T-cell (primary cell): ENCODE measurements at regions not wholly inside any gene's neighbourhood (a gene's known extent, or its start where the extent isn't known, plus 50 kb on each side); places are given as distances from the start of the nearest gene placed in this dataset.
"Not testable (repeated sequence)": the region's sequence is repeated elsewhere in the genome, so short reads cannot be mapped to it uniquely, and the experiment has no call there.

ENCODE experiments used
- ATAC-seq, 4 experiments: fragments of 200-7000 bp in 3 of 4; fragments of 150-1000 bp in 1 of 4; cut with Tn5 transposase; replicated peaks in 1 of 4; 1 replicate in 3 of 4; 2 replicates in 1 of 4; pipeline ENCODE4 v1.10.0; 2021; ENCODE audit warnings: moderate library complexity in 3 of 4, mild to moderate bottlenecking in 2 of 4, moderate number of reproducible peaks in 1 of 4
- CTCF ChIA-PET, 2 donors: fragments of 300-600 bp; sonication (Branson Sonifier 250); formaldehyde crosslinking; loops; one replicate each; lab custom pipeline; 2022; ENCODE audit warnings: antibody characterized with exemption in 2 of 2; lab: Charles Lee
- POLR2A ChIA-PET, 2 donors: fragments of 300-600 bp; sonication (Branson Sonifier 250); formaldehyde crosslinking; loops; one replicate each; lab custom pipeline; 2022; ENCODE audit warnings: antibody characterized with exemption in 2 of 2; lab: Charles Lee
- DNase-seq, 35 experiments: peaks; one replicate each; pipeline versions ENCODE4 v3.0.0 to v3.0.0-alpha.2; 2013 to 2023
- H3K27ac ChIP-seq: one replicate; pipeline ENCODE4 v1.5.1; 2013; ENCODE audit warnings: low read length
- H3K27me3 ChIP-seq, 2 experiments: replicated peaks in 1 of 2; 1 replicate in 1 of 2; 2 replicates in 1 of 2; pipeline versions ENCODE4 v1.6.1 to v1.7.0; 2013; ENCODE audit warnings: low read length in 1 of 2, mixed read lengths in 1 of 2; ENCODE audit not compliant: control insufficient read depth in 2 of 2, insufficient read depth in 2 of 2; ENCODE audit errors: extremely low read depth in 1 of 2
- H3K36me3 ChIP-seq, 2 donors: 1 replicate in 1 of 2; 2 replicates in 1 of 2; pipeline versions ENCODE4 v1.6.1 to v1.7.0; 2013; ENCODE audit warnings: low read length in 1 of 2; ENCODE audit not compliant: control insufficient read depth in 2 of 2, insufficient read depth in 1 of 2; ENCODE audit errors: extremely low read depth in 1 of 2
- H3K4me1 ChIP-seq, 2 experiments: 1 replicate in 1 of 2; 2 replicates in 1 of 2; pipeline versions ENCODE4 v1.6.1 to v1.7.0; 2013; ENCODE audit warnings: low read length in 2 of 2, mixed read lengths in 1 of 2; ENCODE audit not compliant: insufficient read depth in 2 of 2, control insufficient read depth in 1 of 2; ENCODE audit errors: extremely low read depth in 1 of 2
- H3K4me3 ChIP-seq, 2 donors: 1 replicate in 1 of 2; 2 replicates in 1 of 2; pipeline versions ENCODE4 v1.5.1 to v1.7.0; 2013; ENCODE audit warnings: mild to moderate bottlenecking in 2 of 2, low read length in 1 of 2, moderate library complexity in 1 of 2; ENCODE audit not compliant: control insufficient read depth in 1 of 2; ENCODE audit errors: extremely low read depth in 1 of 2
- H3K9me3 ChIP-seq: 2 replicates; pipeline ENCODE4 v1.7.0; 2013
- H3K27ac Mint-ChIP-seq, 2 donors: one replicate each; pipeline ENCODE4 v1.8.0; 2020 to 2021; ENCODE audit warnings: mild to moderate bottlenecking in 2 of 2, mixed read lengths in 2 of 2
- H3K27me3 Mint-ChIP-seq, 2 donors: one replicate each; pipeline ENCODE4 v1.8.0; 2021 to 2022; ENCODE audit warnings: mixed read lengths in 2 of 2
- H3K36me3 Mint-ChIP-seq: one replicate; pipeline ENCODE4 v1.8.0; 2021; ENCODE audit warnings: mixed read lengths
- H3K4me1 Mint-ChIP-seq, 3 donors: one replicate each; pipeline ENCODE4 v1.8.0; 2020 to 2022; ENCODE audit warnings: mixed read lengths in 3 of 3, mild to moderate bottlenecking in 1 of 3
- H3K4me3 Mint-ChIP-seq, 3 donors: one replicate each; pipeline ENCODE4 v1.8.0; 2020 to 2022; ENCODE audit warnings: mild to moderate bottlenecking in 3 of 3, mixed read lengths in 3 of 3, moderate library complexity in 3 of 3
- H3K9me3 Mint-ChIP-seq, 3 donors: one replicate each; pipeline ENCODE4 v1.8.0; 2020 to 2022; ENCODE audit warnings: mixed read lengths in 3 of 3
- WGBS: methylation state at CpG from one replicate; pipeline ENCODE4 v1.1.5; 2013; ENCODE audit warnings: missing lambda C conversion rate; ENCODE audit not compliant: insufficient coverage; 5-methylcytosine and 5-hydroxymethylcytosine counted together

GRCh38 chr6:8166156-8166555 lies 63.8 kb upstream of the EEF1E1 start:
- ChIA-PET CTCF (interaction anchor here in 1 of 2 donors (0.7 kb wide), 1 partner anchor 52 kb away, joined by 3 read pairs; no protein-coding TSS in a partner anchor), POLR2A (no interaction called here)
- no peak for ATAC-seq

GRCh38 chr6:8165008-8165407 lies 62.7 kb upstream of the EEF1E1 start:
- H3K4me1 ChIP-seq, H3K4me1 Mint-ChIP-seq, H3K9me3 ChIP-seq, H3K27ac Mint-ChIP-seq, ATAC-seq, H3K36me3 Mint-ChIP-seq, H3K27ac ChIP-seq, H3K9me3 Mint-ChIP-seq, H3K27me3 ChIP-seq, H3K4me3 Mint-ChIP-seq, POLR2A ChIA-PET, CTCF ChIA-PET, H3K4me3 ChIP-seq, DNase-seq, H3K36me3 ChIP-seq: not testable (repeated sequence)
- H3K27me3 Mint-ChIP-seq, result peaks cover 0 to 18% of the 10 kb centered on the region in 2 donors
- WGBS, result 95% methylated on average over 7 of the region's 17 CpGs

More at GRCh38 chr6:8166156-8166555, 63.8 kb upstream of the EEF1E1 start:
- Mint-ChIP-seq H3K4me1 (no peaks in the 10 kb centered on the region), H3K36me3 (no peaks in the 10 kb centered on the region), H3K27ac (no peak overlapping the region), H3K4me3 (no peak overlapping the region), H3K27me3 (peaks cover 0 to 18% of the 10 kb centered on the region in 2 donors), H3K9me3 (peaks cover 0 to 4% (median 0%) of the 10 kb centered on the region in 3 donors)
- H3K9me3 ChIP-seq, result no peaks in the 10 kb centered on the region
- H3K36me3 ChIP-seq, result no peaks in the 10 kb centered on the region
- DNase-seq, result no peak
- H3K4me1 ChIP-seq, result no peaks in the 10 kb centered on the region
- no peak overlapping the region for H3K4me3 ChIP-seq
- H3K27me3 ChIP-seq, result no peaks in the 10 kb centered on the region
- no peak overlapping the region for H3K27ac ChIP-seq

- H3K9me3 Mint-ChIP-seq, H3K27me3 ChIP-seq, H3K4me1 Mint-ChIP-seq, H3K4me1 ChIP-seq, H3K27ac Mint-ChIP-seq, H3K36me3 ChIP-seq, DNase-seq, H3K9me3 ChIP-seq, H3K4me3 Mint-ChIP-seq, POLR2A ChIA-PET, H3K36me3 Mint-ChIP-seq, H3K4me3 ChIP-seq, H3K27ac ChIP-seq, ATAC-seq: not testable (repeated sequence)
- 100% methylated on average over 2 of the region's 29 CpGs for WGBS
- peaks cover 0 to 15% of the 10 kb centered on the region in 2 donors for H3K27me3 Mint-ChIP-seq
- CTCF ChIA-PET, result interaction anchor here in 1 of 2 donors (0.5 kb wide), 1 partner anchor 1403 kb away, joined by 5 read pairs; no protein-coding TSS in a partner anchor
These were observed 61.9 kb upstream of the EEF1E1 start for GRCh38 chr6:8164281-8164680.

- H3K36me3 Mint-ChIP-seq, result no peaks in the 10 kb centered on the region
- no peak for ATAC-seq
- no peak overlapping the region for H3K4me3 Mint-ChIP-seq
- peaks cover 0 to 4% (median 0%) of the 10 kb centered on the region in 3 donors for H3K9me3 Mint-ChIP-seq
- no peak overlapping the region for H3K4me3 ChIP-seq
- H3K27ac ChIP-seq, result no peak overlapping the region
- peaks cover 6% of the 10 kb centered on the region in 2 donors for H3K27me3 Mint-ChIP-seq
- H3K27me3 ChIP-seq, result no peaks in the 10 kb centered on the region
- POLR2A ChIA-PET, result no interaction called here
- H3K4me1 Mint-ChIP-seq, result no peaks in the 10 kb centered on the region
- no peak for DNase-seq
- no peak overlapping the region for H3K27ac Mint-ChIP-seq
- no CpG with 5 or more reads among the region's 2 CpGs for WGBS
- no peaks in the 10 kb centered on the region for H3K36me3 ChIP-seq
- CTCF ChIA-PET, result no interaction called here
- no peaks in the 10 kb centered on the region for H3K9me3 ChIP-seq
- no peaks in the 10 kb centered on the region for H3K4me1 ChIP-seq
These were observed 57.6 kb upstream of the EEF1E1 start for GRCh38 chr6:8159966-8160365.

GRCh38 chr6:8157839-8158238 lies 55.5 kb upstream of the EEF1E1 start:
- Mint-ChIP-seq H3K36me3 (no peaks in the 10 kb centered on the region), H3K9me3 (peaks cover 0 to 4% (median 0%) of the 10 kb centered on the region in 3 donors), H3K27ac (no peak overlapping the region), H3K27me3 (peaks cover 12 to 16% of the 10 kb centered on the region in 2 donors), H3K4me1 (no peaks in the 10 kb centered on the region), H3K4me3 (no peak overlapping the region)
- POLR2A ChIA-PET, result no interaction called here
- 56% methylated on average over 1 of the region's 3 CpGs for WGBS
- no peak overlapping the region for H3K27ac ChIP-seq
- no peak overlapping the region for H3K4me3 ChIP-seq
- no peaks in the 10 kb centered on the region for H3K4me1 ChIP-seq
- H3K27me3 ChIP-seq, result no peaks in the 10 kb centered on the region
- CTCF ChIA-PET, result no interaction called here
- no peaks in the 10 kb centered on the region for H3K9me3 ChIP-seq
- ATAC-seq (no peak), DNase-seq (no peak)
- no peaks in the 10 kb centered on the region for H3K36me3 ChIP-seq

GRCh38 chr6:8155259-8156012 lies 53.1 kb upstream of the EEF1E1 start:
- ATAC-seq, result no peak
- no peak for DNase-seq
- H3K27ac Mint-ChIP-seq, result no peak overlapping the region
- Histone ChIP-seq H3K27me3 (no peaks in the 10 kb centered on the region), H3K4me1 (no peaks in the 10 kb centered on the region), H3K9me3 (no peaks in the 10 kb centered on the region), H3K36me3 (no peaks in the 10 kb centered on the region), H3K27ac (no peak overlapping the region), H3K4me3 (no peak overlapping the region)
- peaks cover 5 to 16% of the 10 kb centered on the region in 2 donors for H3K27me3 Mint-ChIP-seq
- H3K36me3 Mint-ChIP-seq, result no peaks in the 10 kb centered on the region
- no peak overlapping the region for H3K4me3 Mint-ChIP-seq
- CTCF ChIA-PET, result no interaction called here
- POLR2A ChIA-PET, result interaction anchor here in 1 of 2 donors (0.7 kb wide), 1 partner anchor 733 kb away, joined by 3 read pairs; no protein-coding TSS in a partner anchor
- H3K4me1 Mint-ChIP-seq, result no peaks in the 10 kb centered on the region
- WGBS, result no CpG with 5 or more reads among the region's 2 CpGs
- no peaks in the 10 kb centered on the region for H3K9me3 Mint-ChIP-seq
